Kidney (tissue), 13 donors: ENCODE measurements at regions not wholly inside any gene's neighbourhood (a gene's known extent, or its start where the extent isn't known, plus 50 kb on each side); places are given as distances from the start of the nearest gene placed in this dataset.

Experiments used
- DNase-seq, 5 donors: peaks; one replicate each; pipeline ENCODE4 v3.0.0-alpha.2; 2013 to 2020
- FAIRE-seq: peaks from 2 replicates; lab custom pipeline; 2012; peaks lifted over from hg19 to GRCh38; lab: Jason Lieb, UNC
- H3K27ac ChIP-seq, 2 donors: one replicate each; pipeline ENCODE4 v1.7.0; 2013; ENCODE audit warnings: low read depth in 2 of 2, low read length in 2 of 2, inconsistent platforms in 1 of 2
- H3K27me3 ChIP-seq: one replicate; pipeline ENCODE4 v1.7.1; 2013; ENCODE audit warnings: low read length, inconsistent platforms; ENCODE audit not compliant: control insufficient read depth, insufficient read depth
- H3K36me3 ChIP-seq, 3 donors: one replicate each; pipeline versions ENCODE4 v1.7.0 to v1.7.1; 2013; ENCODE audit warnings: low read length in 3 of 3, control low read depth in 1 of 3, inconsistent platforms in 1 of 3; ENCODE audit not compliant: insufficient read depth in 3 of 3, control insufficient read depth in 2 of 3
- H3K4me1 ChIP-seq, 3 donors: one replicate each; pipeline versions ENCODE4 v1.7.0 to v1.7.1; 2013; ENCODE audit warnings: low read length in 3 of 3, inconsistent platforms in 1 of 3, low read depth in 1 of 3; ENCODE audit not compliant: control insufficient read depth in 2 of 3, insufficient read depth in 2 of 3
- H3K4me3 ChIP-seq, 3 donors: one replicate each; pipeline versions ENCODE4 v1.7.0 to v1.8.1; 2013; ENCODE audit warnings: low read length in 3 of 3, control low read depth in 1 of 3, inconsistent platforms in 1 of 3
- H3K9ac ChIP-seq, 3 donors: one replicate each; pipeline versions ENCODE4 v1.7.0 to v1.7.1; 2013; ENCODE audit warnings: low read length in 3 of 3, control low read depth in 1 of 3, inconsistent platforms in 1 of 3
- H3K9me3 ChIP-seq, 3 donors: one replicate each; pipeline versions ENCODE4 v1.7.0 to v1.7.1; 2013; ENCODE audit warnings: low read length in 3 of 3, control low read depth in 1 of 3, inconsistent platforms in 1 of 3; ENCODE audit not compliant: control insufficient read depth in 2 of 3, insufficient read depth in 1 of 3
- CTCF ChIP-seq: IDR thresholded peaks from 3 replicates; pipeline ENCODE4 v1.5.1; 2012; ENCODE audit warnings: mild to moderate bottlenecking, moderate library complexity, borderline replicate concordance; ENCODE audit not compliant: insufficient read depth; ENCODE audit errors: extremely low read depth
- intact Hi-C: fragments of 100-400 bp; cut with DNase I; formaldehyde crosslinking; loops from one replicate; pipeline ENCODE4 v1.11.1; 2022
- donor health status: control.
- donor health status: control.
- donor health status: control.
- donor health status: control.
- donor health status: control.
- donor health status: DM: yes; HTN: yes; CAD: no.
- donor health status: Normal renal cell carcinoma (clear cell type).

- H3K4me3 ChIP-seq = no peak overlapping the region
- no peaks in the 10 kb centered on the region for H3K4me1 ChIP-seq
- FAIRE-seq = no peak
- intact Hi-C loops = no loop called here
- no peaks in the 10 kb centered on the region for H3K36me3 ChIP-seq
- no peak for DNase-seq
- no peak for TF ChIP-seq CTCF
- no peak overlapping the region for H3K9ac ChIP-seq
- H3K9me3 ChIP-seq = peaks cover 0 to 4% (median 0%) of the 10 kb centered on the region in 3 donors
- no peak overlapping the region for H3K27ac ChIP-seq
- no peaks in the 10 kb centered on the region for H3K27me3 ChIP-seq
Measured at GRCh38 chr16:72482695-72483094, 310.7 kb upstream of the PMFBP1 start.

DNA sequence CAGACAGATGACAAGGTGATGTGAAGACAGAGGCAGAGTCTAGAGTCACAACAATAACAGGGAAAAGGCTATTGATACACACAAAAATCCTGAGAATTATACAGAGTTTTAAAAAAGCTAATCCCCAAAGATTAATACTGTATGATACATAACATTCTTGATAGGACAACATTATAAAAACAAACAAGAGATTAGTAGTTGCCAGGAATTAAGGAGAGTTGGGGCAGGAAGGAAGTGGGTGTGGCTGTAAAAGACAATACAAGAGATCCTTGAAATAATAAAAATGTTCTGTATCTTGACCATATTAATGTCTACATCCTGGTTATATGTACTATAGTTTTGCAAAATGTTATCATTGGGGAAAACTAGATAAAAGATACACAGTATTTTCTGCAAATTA, 309.5 kb upstream of the PMFBP1 start:
- TF ChIP-seq CTCF = no peak
- intact Hi-C loops = no loop called here
- H3K36me3 ChIP-seq = no peaks in the 10 kb centered on the region
- H3K9me3 ChIP-seq = no peaks in the 10 kb centered on the region
- no peaks in the 10 kb centered on the region for H3K4me1 ChIP-seq
- H3K4me3 ChIP-seq = no peak overlapping the region
- no peaks in the 10 kb centered on the region for H3K27me3 ChIP-seq
- DNase-seq (no peak), FAIRE-seq (no peak)
- no peak overlapping the region for H3K9ac ChIP-seq
- H3K27ac ChIP-seq = no peak overlapping the region

GRCh38 chr16:72480911-72481310, 309.0 kb upstream of the PMFBP1 start:
- H3K9ac ChIP-seq = no peak overlapping the region
- DNase-seq (no peak), FAIRE-seq (no peak)
- no peaks in the 10 kb centered on the region for H3K36me3 ChIP-seq
- no peak for TF ChIP-seq CTCF
- H3K9me3 ChIP-seq = no peaks in the 10 kb centered on the region
- no peak overlapping the region for H3K4me3 ChIP-seq
- no peaks in the 10 kb centered on the region for H3K4me1 ChIP-seq
- no peaks in the 10 kb centered on the region for H3K27me3 ChIP-seq
- no peak overlapping the region for H3K27ac ChIP-seq
- intact Hi-C loops = no loop called here

GRCh38 chr16:72475688-72476087, 303.7 kb upstream of the PMFBP1 start:
- DNase-seq (no peak), FAIRE-seq (no peak)
- intact Hi-C loops = loop anchor here (10.0 kb wide), 1 partner anchor 241 kb away; no protein-coding TSS in a partner anchor

More at GRCh38 chr16:72475688-72476087, 303.7 kb upstream of the PMFBP1 start:
- Histone ChIP-seq H3K4me3 (no peak overlapping the region), H3K9me3 (no peaks in the 10 kb centered on the region), H3K36me3 (no peaks in the 10 kb centered on the region), H3K27ac (no peak overlapping the region), H3K27me3 (no peaks in the 10 kb centered on the region), H3K9ac (no peak overlapping the region), H3K4me1 (no peaks in the 10 kb centered on the region)
- TF ChIP-seq CTCF = no peak
